Chondrocyte (in vitro differentiated cells): ENCODE measurements at regions not wholly inside any gene's neighbourhood (a gene's known extent, or its start where the extent isn't known, plus 50 kb on each side); places are given as distances from the start of the nearest gene placed in this dataset.
"Not testable (repeated sequence)": the region's sequence is repeated elsewhere in the genome, so short reads cannot be mapped to it uniquely, and the experiment has no call there.

Source experiments
- DNase-seq: peaks from one replicate; pipeline ENCODE4 v3.0.0; 2021; ENCODE audit warnings: mixed read lengths, low spot score
- H3K27ac Mint-ChIP-seq: one replicate; pipeline ENCODE4 v1.8.0; 2021; ENCODE audit warnings: mild to moderate bottlenecking, moderate library complexity, mixed read lengths; ENCODE audit not compliant: unreplicated experiment
- H3K27me3 Mint-ChIP-seq: 2 replicates; pipeline ENCODE4 v1.8.0; 2021; ENCODE audit warnings: low read depth, mixed read lengths
- H3K36me3 Mint-ChIP-seq: 2 replicates; pipeline ENCODE4 v1.8.0; 2021; ENCODE audit warnings: low read depth, mixed read lengths
- H3K4me1 Mint-ChIP-seq: 2 replicates; pipeline ENCODE4 v1.8.0; 2021; ENCODE audit warnings: low read depth, mild to moderate bottlenecking, mixed read lengths
- H3K4me3 Mint-ChIP-seq: one replicate; pipeline ENCODE4 v1.8.0; 2021; ENCODE audit warnings: mild to moderate bottlenecking, moderate library complexity, mixed read lengths; ENCODE audit not compliant: unreplicated experiment
- H3K9me3 Mint-ChIP-seq: 2 replicates; pipeline ENCODE4 v1.8.0; 2021; ENCODE audit warnings: low read depth, mixed read lengths
- CTCF ChIP-seq: fragments of 200-600 bp; sonication (generic); IDR thresholded peaks from 2 replicates; pipeline ENCODE4 v1.5.0; 2021; ENCODE audit warnings: antibody characterized with exemption, mild to moderate bottlenecking, moderate library complexity

- no peak overlapping the region for H3K4me3 Mint-ChIP-seq
- no peak for TF ChIP-seq CTCF
- no peak overlapping the region for H3K27ac Mint-ChIP-seq
- peaks cover 24% of the 10 kb centered on the region for H3K9me3 Mint-ChIP-seq
- H3K4me1 Mint-ChIP-seq, result no peaks in the 10 kb centered on the region
- peaks cover 3% of the 10 kb centered on the region for H3K36me3 Mint-ChIP-seq
- peaks cover 2% of the 10 kb centered on the region for H3K27me3 Mint-ChIP-seq
- no peak for DNase-seq
Observed at GRCh38 chr3:81068546-81068945, 692.9 kb downstream of the GBE1 start.

- H3K27ac Mint-ChIP-seq, result no peak overlapping the region
- H3K4me1 Mint-ChIP-seq, result no peaks in the 10 kb centered on the region
- no peak overlapping the region for H3K4me3 Mint-ChIP-seq
- H3K9me3 Mint-ChIP-seq, result peaks cover 17% of the 10 kb centered on the region
- no peak for DNase-seq
- no peak for TF ChIP-seq CTCF
- H3K36me3 Mint-ChIP-seq, result peaks cover 3% of the 10 kb centered on the region
- H3K27me3 Mint-ChIP-seq, result peaks cover 2% of the 10 kb centered on the region
Observed at GRCh38 chr3:81063896-81064295, 697.5 kb downstream of the GBE1 start.

- not testable (repeated sequence) for DNase-seq, H3K27ac Mint-ChIP-seq, H3K36me3 Mint-ChIP-seq, H3K4me1 Mint-ChIP-seq, H3K9me3 Mint-ChIP-seq, H3K27me3 Mint-ChIP-seq, H3K4me3 Mint-ChIP-seq
Observed at GRCh38 chr3:81051133-81051532, 710.3 kb downstream of the GBE1 start.

- Mint-ChIP-seq H3K4me3 (no peak overlapping the region), H3K36me3 (no peaks in the 10 kb centered on the region), H3K9me3 (peaks cover 4% of the 10 kb centered on the region), H3K4me1 (no peaks in the 10 kb centered on the region), H3K27me3 (peaks cover 2% of the 10 kb centered on the region), H3K27ac (no peak overlapping the region)
- TF ChIP-seq CTCF, result no peak
- no peak for DNase-seq
Observed at GRCh38 chr3:81048058-81048665, 713.3 kb downstream of the GBE1 start.

GRCh38 chr3:81045976-81046375 is 715.5 kb downstream of the GBE1 start:
- Mint-ChIP-seq H3K27ac (no peak overlapping the region), H3K9me3 (peaks cover 4% of the 10 kb centered on the region), H3K4me3 (no peak overlapping the region), H3K27me3 (peaks cover 2% of the 10 kb centered on the region), H3K4me1 (no peaks in the 10 kb centered on the region), H3K36me3 (no peaks in the 10 kb centered on the region)
- no peak for DNase-seq
- no peak for TF ChIP-seq CTCF

GRCh38 chr3:81045246-81045645 is 716.2 kb downstream of the GBE1 start:
- peaks cover 4% of the 10 kb centered on the region for H3K9me3 Mint-ChIP-seq
- no peak for TF ChIP-seq CTCF
- H3K27ac Mint-ChIP-seq, result no peak overlapping the region
- H3K27me3 Mint-ChIP-seq, result peaks cover 2% of the 10 kb centered on the region
- DNase-seq, result no peak
- no peak overlapping the region for H3K4me3 Mint-ChIP-seq
- H3K36me3 Mint-ChIP-seq, result no peaks in the 10 kb centered on the region
- H3K4me1 Mint-ChIP-seq, result no peaks in the 10 kb centered on the region
